Neuronal stem cell (in vitro differentiated cells): ENCODE measurements at regions not wholly inside any gene's neighbourhood (a gene's known extent, or its start where the extent isn't known, plus 50 kb on each side); places are given as distances from the start of the nearest gene placed in this dataset.
"Not testable (repeated sequence)": the region's sequence is repeated elsewhere in the genome, so short reads cannot be mapped to it uniquely, and the experiment has no call there.

Experiments
- DNase-seq: peaks from one replicate; pipeline ENCODE4 v3.0.0-alpha.2; 2013; ENCODE audit warnings: low spot score
- H2AFZ ChIP-seq: one replicate; pipeline ENCODE4 v1.6.1; 2013; ENCODE audit warnings: mild to moderate bottlenecking, low read length, inconsistent platforms
- H2AK5ac ChIP-seq: 2 replicates; pipeline ENCODE4 v1.6.1; 2013; ENCODE audit warnings: low read depth, mild to moderate bottlenecking, inconsistent platforms, low read length, moderate library complexity, mixed read lengths
- H2BK120ac ChIP-seq: 2 replicates; pipeline ENCODE4 v1.6.1; 2013; ENCODE audit warnings: low read depth, mild to moderate bottlenecking, inconsistent platforms, low read length, moderate library complexity, mixed read lengths
- H2BK12ac ChIP-seq: one replicate; pipeline ENCODE4 v1.6.1; 2013; ENCODE audit warnings: low read length, inconsistent platforms
- H2BK15ac ChIP-seq: 2 replicates; pipeline ENCODE4 v1.6.1; 2013; ENCODE audit warnings: mild to moderate bottlenecking, low read length, inconsistent platforms, mixed read lengths
- H2BK5ac ChIP-seq: one replicate; pipeline ENCODE4 v1.6.1; 2013; ENCODE audit warnings: inconsistent platforms, mild to moderate bottlenecking, low read length, moderate library complexity
- H3K14ac ChIP-seq: one replicate; pipeline ENCODE4 v1.6.1; 2013; ENCODE audit warnings: low read length, inconsistent platforms
- H3K18ac ChIP-seq: 2 replicates; pipeline ENCODE4 v1.6.1; 2013; ENCODE audit warnings: low read length, inconsistent platforms
- H3K23ac ChIP-seq: 2 replicates; pipeline ENCODE4 v1.6.1; 2013; ENCODE audit warnings: low read depth, mild to moderate bottlenecking, mixed read lengths, low read length, inconsistent platforms; ENCODE audit not compliant: poor library complexity
- H3K27ac ChIP-seq: replicated peaks from 3 replicates; pipeline ENCODE4 v1.5.1; 2013; ENCODE audit warnings: low read length, inconsistent platforms
- H3K27me3 ChIP-seq, 3 experiments: 2 replicates each; pipeline ENCODE4 v1.6.1; 2013; ENCODE audit warnings: low read length in 3 of 3, mild to moderate bottlenecking in 2 of 3, inconsistent platforms in 1 of 3, low read depth in 1 of 3, mixed read lengths in 1 of 3, moderate library complexity in 1 of 3; ENCODE audit not compliant: control insufficient read depth in 3 of 3, insufficient read depth in 3 of 3
- H3K36me3 ChIP-seq, 2 donors: replicated peaks in 1 of 2; 2 replicates each; pipeline ENCODE4 v1.6.1; 2013; ENCODE audit warnings: low read length in 2 of 2; ENCODE audit not compliant: control insufficient read depth in 2 of 2, insufficient read depth in 2 of 2
- H3K4ac ChIP-seq: 2 replicates; pipeline ENCODE4 v1.6.1; 2013; ENCODE audit warnings: inconsistent platforms, mild to moderate bottlenecking, low read length, moderate library complexity
- H3K4me1 ChIP-seq, 2 donors: 1 replicate in 1 of 2; 2 replicates in 1 of 2; pipeline ENCODE4 v1.6.1; 2013; ENCODE audit warnings: low read length in 2 of 2, low read depth in 1 of 2; ENCODE audit not compliant: control insufficient read depth in 2 of 2, insufficient read depth in 1 of 2
- H3K4me2 ChIP-seq: one replicate; pipeline ENCODE4 v1.6.1; 2013; ENCODE audit warnings: mild to moderate bottlenecking, low read length, inconsistent platforms; ENCODE audit not compliant: insufficient read depth, poor library complexity, severe bottlenecking
- H3K4me3 ChIP-seq, 2 donors: 2 replicates each; pipeline ENCODE4 v1.5.1; 2013; ENCODE audit warnings: low read length in 2 of 2, mild to moderate bottlenecking in 2 of 2, inconsistent platforms in 1 of 2, moderate library complexity in 1 of 2
- H3K79me1 ChIP-seq: one replicate; pipeline ENCODE4 v1.6.1; 2013; ENCODE audit warnings: low read depth, mild to moderate bottlenecking, inconsistent platforms, low read length, moderate library complexity
- H3K9ac ChIP-seq: one replicate; pipeline ENCODE4 v1.6.1; 2013; ENCODE audit warnings: mild to moderate bottlenecking, low read depth, low read length, inconsistent platforms; ENCODE audit not compliant: poor library complexity
- H3K9me3 ChIP-seq, 2 donors: replicated peaks in 1 of 2; 2 replicates each; pipeline versions ENCODE3 to v1.6.1; 2013; ENCODE audit warnings: low read length in 2 of 2, mild to moderate bottlenecking in 2 of 2, inconsistent platforms in 1 of 2, low read depth in 1 of 2, mixed read lengths in 1 of 2, moderate library complexity in 1 of 2; ENCODE audit not compliant: control insufficient read depth in 2 of 2, insufficient read depth in 1 of 2
- H4K8ac ChIP-seq: one replicate; pipeline ENCODE4 v1.6.1; 2013; ENCODE audit warnings: low read depth, mild to moderate bottlenecking, inconsistent platforms, low read length, moderate library complexity
- H4K91ac ChIP-seq: one replicate; pipeline ENCODE4 v1.6.1; 2013; ENCODE audit warnings: low read length, low read depth, mild to moderate bottlenecking, inconsistent platforms; ENCODE audit not compliant: poor library complexity
- WGBS, 2 donors: extraction: QIAGEN DNeasy Blood & Tissue Kit; methylation state at CpG; one replicate each; pipeline ENCODE4 v1.1.7; 2013; ENCODE audit warnings: missing lambda C conversion rate in 2 of 2, mixed read lengths in 1 of 2; ENCODE audit not compliant: insufficient read length in 2 of 2, insufficient replicate concordance in 1 of 2; ENCODE audit errors: extremely low coverage in 2 of 2; 5-methylcytosine and 5-hydroxymethylcytosine counted together

DNA sequence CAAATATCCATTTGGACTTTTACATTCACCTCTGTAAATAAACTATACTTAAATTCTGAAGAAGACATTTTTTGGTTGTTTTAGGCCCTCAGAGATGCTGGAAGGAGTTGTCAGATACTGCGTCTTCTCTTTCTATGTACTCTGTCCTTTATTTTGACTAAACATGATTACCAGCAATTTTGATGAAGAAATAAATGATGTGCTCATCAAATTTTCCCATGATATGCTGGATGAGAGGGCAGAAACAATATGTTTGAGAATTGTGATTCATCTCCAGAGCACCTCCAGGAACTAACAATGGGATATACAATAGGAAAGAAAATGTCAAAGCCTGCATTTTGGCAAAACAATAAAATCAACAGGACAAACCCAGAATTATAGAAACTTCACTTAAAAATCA lies 481.6 kb upstream of the HS3ST5 start:
- H2BK5ac ChIP-seq, result no peak overlapping the region
- no peak overlapping the region for H3K4ac ChIP-seq
- no peak overlapping the region for H4K91ac ChIP-seq
- no peak for DNase-seq
- no peak overlapping the region for H3K4me2 ChIP-seq
- no peaks in the 10 kb centered on the region for H3K9me3 ChIP-seq
- H3K79me1 ChIP-seq, result no peaks in the 10 kb centered on the region
- H4K8ac ChIP-seq, result no peak overlapping the region
- no peaks in the 10 kb centered on the region for H3K36me3 ChIP-seq
- H3K4me3 ChIP-seq, result no peak overlapping the region
- no peak overlapping the region for H2BK120ac ChIP-seq
- no peak overlapping the region for H2BK12ac ChIP-seq
- no peak overlapping the region for H2AFZ ChIP-seq
- no peak overlapping the region for H2AK5ac ChIP-seq
- no peaks in the 10 kb centered on the region for H3K4me1 ChIP-seq
- no peak overlapping the region for H2BK15ac ChIP-seq
- H3K14ac ChIP-seq, result no peak overlapping the region
- H3K27ac ChIP-seq, result no peak overlapping the region
- no CpG with 5 or more reads among the region's 1 CpG for WGBS, 2 donors
- H3K9ac ChIP-seq, result no peak overlapping the region
- H3K23ac ChIP-seq, result no peak overlapping the region
- H3K18ac ChIP-seq, result no peak overlapping the region
- no peaks in the 10 kb centered on the region for H3K27me3 ChIP-seq

DNA sequence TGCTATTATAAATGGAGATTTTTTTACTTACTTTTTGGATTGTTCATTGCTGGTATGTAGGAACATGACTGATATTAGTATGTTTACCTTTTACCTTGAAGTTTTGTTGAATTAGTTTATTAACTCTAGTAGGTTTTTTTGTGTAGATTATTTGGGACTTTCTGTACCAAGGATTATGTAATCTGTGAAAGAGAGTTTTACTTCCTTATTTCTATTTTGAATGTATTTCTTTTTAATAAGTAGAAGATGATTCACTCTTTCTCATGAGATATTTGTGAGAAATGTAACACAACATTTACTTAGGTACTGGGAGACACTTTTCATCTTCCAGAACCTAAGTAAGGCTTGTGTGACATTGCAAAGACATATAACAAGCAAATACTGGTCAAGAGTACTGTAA lies 473.9 kb upstream of the HS3ST5 start:
- Histone ChIP-seq H3K27me3 (no peaks in the 10 kb centered on the region), H2BK5ac (no peak overlapping the region), H3K27ac (no peak overlapping the region), H4K91ac (no peak overlapping the region), H4K8ac (no peak overlapping the region), H3K36me3 (no peaks in the 10 kb centered on the region), H3K9me3 (no peaks in the 10 kb centered on the region), H2AK5ac (no peak overlapping the region), H3K18ac (no peak overlapping the region), H2AFZ (no peak overlapping the region), H3K23ac (no peak overlapping the region), H3K4ac (no peak overlapping the region), H2BK15ac (no peak overlapping the region), H3K79me1 (no peaks in the 10 kb centered on the region), H3K4me3 (no peak overlapping the region), H2BK12ac (no peak overlapping the region), H3K4me2 (no peak overlapping the region), H3K4me1 (no peaks in the 10 kb centered on the region), H3K9ac (no peak overlapping the region), H2BK120ac (no peak overlapping the region), H3K14ac (no peak overlapping the region)
- DNase-seq, result no peak

DNA sequence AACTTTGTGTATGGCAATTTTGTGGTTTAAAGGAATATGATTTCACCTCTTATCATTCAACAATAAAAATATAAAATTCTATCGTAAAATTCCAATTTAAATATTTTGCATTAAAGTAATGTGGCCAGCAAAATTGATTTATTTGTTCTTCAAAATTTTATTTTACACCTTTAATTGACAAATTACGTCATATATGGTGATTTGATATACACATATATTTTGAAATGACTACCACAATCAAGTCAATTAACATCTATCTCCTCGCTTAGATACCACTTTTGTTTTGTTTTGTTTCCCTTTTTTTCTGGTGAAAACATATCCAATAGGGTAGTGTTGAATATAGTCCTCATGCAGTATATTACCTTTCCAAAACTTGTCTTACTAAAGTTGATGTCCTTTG lies 467.6 kb upstream of the HS3ST5 start:
- Histone ChIP-seq H3K23ac (no peak overlapping the region), H2AK5ac (no peak overlapping the region), H3K4me3 (no peak overlapping the region), H3K18ac (no peak overlapping the region), H3K27ac (no peak overlapping the region), H2BK15ac (no peak overlapping the region), H3K4ac (no peak overlapping the region), H3K79me1 (no peaks in the 10 kb centered on the region), H4K91ac (no peak overlapping the region), H3K9ac (no peak overlapping the region), H2BK12ac (no peak overlapping the region), H3K9me3 (no peaks in the 10 kb centered on the region), H3K14ac (no peak overlapping the region), H2AFZ (no peak overlapping the region), H3K4me1 (no peaks in the 10 kb centered on the region), H3K4me2 (no peak overlapping the region), H3K36me3 (no peaks in the 10 kb centered on the region), H3K27me3 (no peaks in the 10 kb centered on the region), H2BK5ac (no peak overlapping the region), H4K8ac (no peak overlapping the region), H2BK120ac (no peak overlapping the region)
- no CpG with 5 or more reads among the region's 3 CpGs for WGBS, 2 donors
- no peak for DNase-seq

DNA sequence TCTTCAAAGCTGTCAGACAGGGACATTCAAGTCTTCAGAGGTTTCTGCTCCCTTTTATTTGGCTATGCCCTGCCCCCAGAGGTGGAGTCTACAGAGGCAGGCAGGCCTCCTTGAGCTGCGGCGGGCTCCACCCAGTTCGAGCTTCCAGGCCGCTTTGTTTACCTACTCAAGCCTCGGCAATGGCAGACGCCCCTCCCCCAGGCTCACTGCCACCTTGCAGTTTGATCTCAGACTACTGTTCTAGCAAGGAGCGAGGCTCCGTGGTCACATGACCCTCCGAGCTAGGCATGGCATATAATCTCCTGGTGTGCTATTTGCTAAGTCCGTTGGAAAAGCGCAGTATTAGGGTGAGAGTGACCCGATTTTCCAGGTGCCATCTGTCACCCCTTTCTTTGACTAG lies 462.6 kb upstream of the HS3ST5 start:
- not testable (repeated sequence) for H3K4me2 ChIP-seq, H3K4me3 ChIP-seq, H3K18ac ChIP-seq, H3K4ac ChIP-seq, H2AK5ac ChIP-seq, H2AFZ ChIP-seq, H2BK15ac ChIP-seq, DNase-seq, H3K4me1 ChIP-seq, H3K9me3 ChIP-seq, H4K8ac ChIP-seq, H4K91ac ChIP-seq, H3K23ac ChIP-seq, H2BK5ac ChIP-seq, H2BK120ac ChIP-seq, H3K9ac ChIP-seq, H3K14ac ChIP-seq, H3K27me3 ChIP-seq, H2BK12ac ChIP-seq, H3K79me1 ChIP-seq, H3K36me3 ChIP-seq, H3K27ac ChIP-seq
- no CpG with 5 or more reads among the region's 12 CpGs for WGBS, 2 donors
